IgD-negative memory B cell (primary cell): ENCODE measurements at regions not wholly inside any gene's neighbourhood (a gene's known extent, or its start where the extent isn't known, plus 50 kb on each side); places are given as distances from the start of the nearest gene placed in this dataset.
"Not testable (repeated sequence)": the region's sequence is repeated elsewhere in the genome, so short reads cannot be mapped to it uniquely, and the experiment has no call there.

Source experiments
- H3K27ac Mint-ChIP-seq, 3 donors: one replicate each; pipeline ENCODE4 v1.8.0; 2020 to 2022; ENCODE audit warnings: mild to moderate bottlenecking in 3 of 3, mixed read lengths in 3 of 3, moderate library complexity in 1 of 3
- H3K27me3 Mint-ChIP-seq: one replicate; pipeline ENCODE4 v1.8.0; 2021; ENCODE audit warnings: mixed read lengths
- H3K36me3 Mint-ChIP-seq: one replicate; pipeline ENCODE4 v1.8.0; 2020; ENCODE audit warnings: mild to moderate bottlenecking, mixed read lengths
- H3K4me1 Mint-ChIP-seq, 3 donors: one replicate each; pipeline ENCODE4 v1.8.0; 2020 to 2022; ENCODE audit warnings: mixed read lengths in 3 of 3, mild to moderate bottlenecking in 1 of 3
- H3K4me3 Mint-ChIP-seq, 4 donors: one replicate each; pipeline ENCODE4 v1.8.0; 2020 to 2022; ENCODE audit warnings: mild to moderate bottlenecking in 4 of 4, mixed read lengths in 4 of 4, moderate library complexity in 3 of 4
- H3K9me3 Mint-ChIP-seq, 3 donors: one replicate each; pipeline ENCODE4 v1.8.0; 2020 to 2021; ENCODE audit warnings: mixed read lengths in 3 of 3, mild to moderate bottlenecking in 1 of 3

DNA sequence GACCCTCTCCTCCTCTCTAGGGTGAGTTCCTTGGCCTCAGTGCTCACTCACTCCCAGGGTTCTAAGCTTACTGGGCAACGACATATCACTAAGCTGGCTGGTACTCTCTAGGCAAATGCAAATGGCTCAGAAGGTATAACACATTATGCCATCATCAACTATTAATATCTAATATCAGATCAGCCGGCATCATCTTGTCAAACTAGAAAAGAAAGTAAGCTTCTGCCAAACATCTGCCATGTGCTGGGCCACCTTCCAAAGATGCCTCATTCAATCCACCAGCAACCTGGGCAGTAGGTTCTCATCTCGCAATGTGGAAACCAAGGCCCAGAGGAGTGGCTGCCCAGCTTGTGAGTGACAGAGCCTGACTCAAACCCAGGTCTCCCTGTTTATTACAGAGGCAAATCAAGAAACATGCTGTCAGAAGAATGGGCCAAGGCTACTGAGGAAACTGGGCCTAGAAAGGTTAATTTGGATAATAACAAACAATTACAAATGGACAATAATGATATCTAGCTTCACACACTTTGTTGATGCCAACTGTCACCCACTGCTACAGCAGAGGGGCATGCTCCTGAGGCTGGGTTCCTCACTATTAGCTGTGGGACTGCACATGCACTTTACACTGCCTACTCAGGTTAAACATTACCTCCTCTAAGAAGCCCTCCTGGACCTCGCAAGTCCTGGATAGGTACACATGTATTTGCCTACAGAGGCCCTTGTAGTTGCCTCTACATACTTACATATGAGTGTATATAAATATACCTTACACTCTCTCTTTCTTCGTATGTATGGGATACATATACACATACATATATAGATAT, 183.3 kb upstream of the JUN start:
- peaks cover 1% of the 10 kb centered on the region for H3K36me3 Mint-ChIP-seq
- H3K4me3 Mint-ChIP-seq: peak overlapping the region in 1 of 4 donors; percentile 76
- H3K9me3 Mint-ChIP-seq: peaks cover 0 to 2% (median 0%) of the 10 kb centered on the region in 3 donors

DNA sequence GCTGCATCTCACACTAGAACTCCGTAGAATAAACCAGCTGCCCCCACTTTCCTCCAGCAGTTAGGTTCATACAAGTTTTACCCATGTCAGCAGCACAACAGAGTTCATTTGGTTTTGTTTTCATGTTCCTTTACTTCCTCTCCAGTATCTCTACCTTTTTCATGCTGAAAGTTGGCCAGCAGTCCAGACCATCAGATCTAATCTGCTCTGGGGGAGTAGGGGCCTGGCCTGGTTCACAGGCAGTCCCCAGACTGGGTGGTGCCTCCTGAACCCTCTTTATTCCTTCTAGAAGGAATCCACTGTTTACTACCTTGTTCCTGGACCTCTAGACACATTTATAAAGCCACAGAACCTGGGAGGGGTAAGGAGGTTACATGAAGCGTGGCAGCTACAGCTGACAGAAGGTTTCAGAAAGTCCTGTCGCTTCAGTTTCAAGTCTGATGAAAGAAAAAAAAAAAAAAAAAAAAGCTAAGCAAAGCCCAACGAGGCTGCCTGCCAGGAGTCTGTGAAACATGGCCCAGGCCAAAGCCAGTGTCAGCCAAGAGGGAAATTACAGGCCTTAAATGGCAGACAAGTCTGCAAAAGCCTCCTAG, 184.6 kb upstream of the JUN start:
- peaks cover 0 to 2% (median 0%) of the 10 kb centered on the region in 3 donors for H3K9me3 Mint-ChIP-seq
- H3K4me1 Mint-ChIP-seq: peaks cover 48 to 62% (median 58%) of the 10 kb centered on the region in 3 donors
- H3K27ac Mint-ChIP-seq: peak overlapping the region; percentile 90 to 100 (median 95)
- peak overlapping the region; percentile 66 to 91 (median 84) for H3K4me3 Mint-ChIP-seq
- no peaks in the 10 kb centered on the region for H3K27me3 Mint-ChIP-seq
- peaks cover 1% of the 10 kb centered on the region for H3K36me3 Mint-ChIP-seq

More for the DNA sequence above, 183.3 kb upstream of the JUN start:
- peaks cover 47 to 60% (median 58%) of the 10 kb centered on the region in 3 donors for H3K4me1 Mint-ChIP-seq
- H3K27ac Mint-ChIP-seq: peak overlapping the region; percentile 90 to 95 (median 93)
- no peaks in the 10 kb centered on the region for H3K27me3 Mint-ChIP-seq

DNA sequence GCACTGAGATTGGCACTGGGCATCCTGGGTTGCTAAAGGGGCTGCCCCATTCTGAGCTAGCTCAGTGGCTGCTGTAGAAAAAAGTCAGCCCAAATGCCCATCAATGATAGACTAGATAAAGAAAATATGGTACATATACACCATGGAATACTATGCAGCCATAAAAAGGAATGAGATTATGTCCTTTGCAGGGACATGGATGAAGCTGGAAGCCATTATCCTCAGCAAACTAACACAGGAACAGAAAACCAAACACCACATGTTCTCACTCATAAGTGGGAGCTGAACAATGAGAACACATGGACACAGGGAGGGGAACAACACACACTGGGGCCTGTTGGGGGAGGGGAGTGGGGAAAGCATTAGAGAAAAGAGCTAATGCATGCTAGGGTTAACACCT, 185.3 kb upstream of the JUN start:
- H3K27me3 Mint-ChIP-seq: not testable (repeated sequence)
- H3K4me1 Mint-ChIP-seq: peaks cover 43 to 57% (median 51%) of the 10 kb centered on the region in 3 donors
- peak overlapping the region in 2 of 4 donors; percentile 39 to 74 for H3K4me3 Mint-ChIP-seq

DNA sequence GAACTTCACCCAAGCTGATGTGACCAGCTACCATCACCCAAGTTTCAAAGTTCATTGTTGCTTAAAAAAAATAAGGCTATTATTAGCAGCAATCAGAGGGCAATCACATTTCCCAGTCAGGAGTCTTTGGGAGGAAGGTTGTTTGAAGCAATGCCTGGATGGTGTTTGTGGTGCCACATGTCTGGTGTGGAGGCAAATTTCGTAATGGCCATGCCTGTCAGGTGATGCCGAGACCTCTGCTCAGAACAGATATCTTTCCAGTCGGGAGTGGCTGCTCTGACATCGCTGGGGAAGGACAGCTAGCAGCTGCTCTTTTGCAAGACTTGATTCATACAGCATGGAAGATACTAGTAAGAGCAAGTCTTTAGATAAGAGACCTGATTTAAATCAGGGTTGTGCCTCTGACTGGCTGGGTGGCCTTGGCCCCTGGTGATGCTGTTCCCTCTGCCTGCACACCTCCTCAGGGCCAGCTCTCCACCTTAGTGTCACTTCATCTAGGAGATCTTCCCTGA, 187.8 kb upstream of the JUN start:
- H3K27me3 Mint-ChIP-seq: no peaks in the 10 kb centered on the region
- H3K9me3 Mint-ChIP-seq: no peaks in the 10 kb centered on the region
- peak overlapping the region in 1 of 3 donors; percentile 28 for H3K27ac Mint-ChIP-seq
- H3K36me3 Mint-ChIP-seq: no peaks in the 10 kb centered on the region
- peak overlapping the region in 1 of 4 donors; percentile 70 for H3K4me3 Mint-ChIP-seq
- peaks cover 26 to 35% (median 34%) of the 10 kb centered on the region in 3 donors for H3K4me1 Mint-ChIP-seq

More for the DNA sequence above, 185.3 kb upstream of the JUN start:
- not testable (repeated sequence) for H3K9me3 Mint-ChIP-seq, H3K36me3 Mint-ChIP-seq
- peak overlapping the region in 2 of 3 donors; percentile 95 to 100 for H3K27ac Mint-ChIP-seq

DNA sequence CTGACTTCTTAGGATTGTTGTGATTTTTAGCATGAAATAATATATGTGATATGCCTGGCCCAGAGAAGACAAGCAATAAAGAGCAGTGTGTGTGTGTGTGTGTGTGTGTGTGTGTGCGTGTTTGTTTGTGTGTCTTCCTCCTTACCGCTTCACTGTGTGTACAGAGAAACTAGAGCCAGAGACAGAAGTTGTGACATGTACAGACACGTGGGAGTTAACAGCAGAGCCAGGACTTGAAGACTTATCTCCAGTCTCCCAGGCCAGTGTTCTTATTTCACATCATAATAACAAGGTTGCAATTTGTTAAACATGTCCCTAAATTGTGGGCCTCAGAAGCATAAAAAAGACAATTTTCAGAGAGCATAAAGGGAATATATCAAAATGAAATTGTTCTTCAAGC, 192.0 kb upstream of the JUN start:
- H3K9me3 Mint-ChIP-seq: no peaks in the 10 kb centered on the region
- peak overlapping the region in 1 of 3 donors; percentile 18 for H3K27ac Mint-ChIP-seq
- peaks cover 21 to 33% (median 24%) of the 10 kb centered on the region in 3 donors for H3K4me1 Mint-ChIP-seq
- H3K4me3 Mint-ChIP-seq: no peak overlapping the region
- H3K27me3 Mint-ChIP-seq: no peaks in the 10 kb centered on the region
- no peaks in the 10 kb centered on the region for H3K36me3 Mint-ChIP-seq

DNA sequence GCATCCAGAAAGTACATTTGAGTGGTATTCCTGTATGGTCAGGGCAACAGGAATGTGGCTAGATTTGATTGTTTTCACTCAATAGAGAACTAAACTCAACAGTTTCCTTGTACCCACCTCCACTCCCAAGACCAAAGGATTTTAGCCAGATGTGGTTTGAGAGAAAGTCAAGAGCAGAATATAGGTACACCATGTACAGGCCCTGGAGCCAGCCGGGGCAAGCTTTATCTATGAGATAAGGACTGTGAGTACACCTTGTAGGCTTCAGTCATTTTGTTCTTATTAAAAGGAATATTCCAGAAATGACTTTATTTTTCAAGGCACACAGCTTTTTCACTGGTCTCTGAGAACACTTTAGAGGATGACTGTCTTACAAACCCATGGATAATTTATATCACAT, 192.4 kb upstream of the JUN start:
- H3K27me3 Mint-ChIP-seq: no peaks in the 10 kb centered on the region
- H3K4me1 Mint-ChIP-seq: peaks cover 21 to 29% (median 24%) of the 10 kb centered on the region in 3 donors
- no peaks in the 10 kb centered on the region for H3K9me3 Mint-ChIP-seq
- H3K36me3 Mint-ChIP-seq: no peaks in the 10 kb centered on the region
- peak overlapping the region in 1 of 3 donors; percentile 18 for H3K27ac Mint-ChIP-seq
- H3K4me3 Mint-ChIP-seq: no peak overlapping the region

DNA sequence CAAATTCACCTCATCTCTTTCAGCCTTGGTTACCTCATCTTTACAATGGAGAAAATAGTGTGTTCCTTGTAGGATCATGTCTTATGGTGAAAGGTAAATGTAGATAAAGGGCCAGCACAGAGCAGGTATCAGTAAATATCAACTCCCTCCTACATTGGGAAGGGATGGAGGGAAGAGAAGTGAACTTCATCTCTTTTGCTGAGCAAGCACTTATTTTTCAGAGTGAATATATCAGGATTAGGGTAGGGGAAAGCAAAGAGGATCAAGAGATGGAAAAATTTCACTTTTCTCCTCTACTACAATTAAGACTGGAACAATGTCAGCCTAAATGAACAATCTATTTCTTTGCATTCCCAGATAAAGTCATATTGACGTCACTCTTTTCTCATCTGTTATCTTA, 193.8 kb upstream of the JUN start:
- Mint-ChIP-seq H3K4me1 (peaks cover 15 to 24% (median 22%) of the 10 kb centered on the region in 3 donors), H3K4me3 (no peak overlapping the region), H3K9me3 (no peaks in the 10 kb centered on the region), H3K36me3 (no peaks in the 10 kb centered on the region), H3K27ac (no peak overlapping the region), H3K27me3 (no peaks in the 10 kb centered on the region)

DNA sequence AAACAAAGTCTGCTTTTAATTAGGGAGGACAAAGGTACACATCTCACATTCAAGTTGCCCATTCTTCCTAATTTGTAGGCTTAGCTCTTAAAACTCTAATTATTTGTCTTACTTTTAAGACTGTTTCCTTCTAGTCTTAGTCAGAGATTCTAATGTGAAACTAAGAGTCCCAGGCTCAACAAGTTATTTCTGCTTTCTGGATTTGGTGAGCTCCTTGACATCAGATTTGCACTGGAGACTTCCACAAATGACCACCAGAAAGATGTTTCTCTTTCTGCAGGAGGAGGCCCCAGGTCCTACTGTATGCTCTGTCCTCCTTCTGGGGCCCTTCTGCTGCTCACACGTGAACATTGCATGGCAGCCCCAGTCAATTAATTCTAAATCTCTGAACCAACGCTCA, 194.2 kb upstream of the JUN start:
- no peak overlapping the region for H3K27ac Mint-ChIP-seq
- H3K4me1 Mint-ChIP-seq: peaks cover 15 to 23% (median 22%) of the 10 kb centered on the region in 3 donors
- H3K9me3 Mint-ChIP-seq: no peaks in the 10 kb centered on the region
- peak overlapping the region in 1 of 4 donors; percentile 41 for H3K4me3 Mint-ChIP-seq
- no peaks in the 10 kb centered on the region for H3K36me3 Mint-ChIP-seq
- no peaks in the 10 kb centered on the region for H3K27me3 Mint-ChIP-seq

DNA sequence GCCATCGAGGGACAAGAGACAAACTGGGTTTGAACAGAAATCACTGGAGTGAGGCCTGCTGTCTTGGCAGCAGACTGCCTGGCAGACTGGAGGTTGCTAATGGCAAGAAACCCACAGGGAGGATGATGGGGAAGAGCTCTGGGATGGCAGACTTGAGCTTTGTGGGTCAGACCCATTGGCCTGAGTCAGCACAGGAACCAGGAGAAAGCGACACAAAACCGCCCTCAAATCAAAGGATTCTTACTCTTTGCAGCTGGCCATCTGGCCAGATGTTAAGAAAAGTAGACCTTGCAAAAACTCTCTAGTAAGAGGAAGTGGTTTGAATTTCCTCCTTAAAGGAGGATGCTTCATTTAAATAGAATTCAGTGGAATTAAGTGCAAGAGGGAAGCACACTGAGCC, 195.2 kb upstream of the JUN start:
- Mint-ChIP-seq H3K36me3 (no peaks in the 10 kb centered on the region), H3K9me3 (no peaks in the 10 kb centered on the region), H3K27ac (no peak overlapping the region), H3K27me3 (no peaks in the 10 kb centered on the region), H3K4me3 (no peak overlapping the region), H3K4me1 (peaks cover 15 to 22% (median 21%) of the 10 kb centered on the region in 3 donors)

DNA sequence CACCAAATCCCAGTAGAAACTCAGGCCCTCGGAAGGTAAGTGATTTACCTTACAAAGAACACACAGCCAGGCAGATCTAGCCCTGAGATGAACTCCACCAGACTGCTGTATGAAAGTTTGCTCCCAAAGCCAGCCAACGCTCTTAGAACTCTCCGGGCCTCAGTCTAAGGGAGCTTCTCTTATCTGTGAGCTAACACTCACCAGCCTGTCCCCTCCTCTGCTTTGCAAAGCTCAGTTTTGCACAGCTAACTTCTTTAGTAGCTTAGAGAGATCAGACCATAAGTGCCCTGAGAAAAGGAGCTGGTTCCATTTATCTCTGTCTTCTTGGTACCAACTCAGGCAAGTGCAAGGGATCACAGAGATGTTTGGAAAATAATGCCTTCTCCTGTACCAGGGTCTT, 195.8 kb upstream of the JUN start:
- H3K4me1 Mint-ChIP-seq: peaks cover 14 to 22% (median 21%) of the 10 kb centered on the region in 3 donors
- no peak overlapping the region for H3K4me3 Mint-ChIP-seq
- no peaks in the 10 kb centered on the region for H3K9me3 Mint-ChIP-seq
- no peak overlapping the region for H3K27ac Mint-ChIP-seq
- no peaks in the 10 kb centered on the region for H3K27me3 Mint-ChIP-seq
- no peaks in the 10 kb centered on the region for H3K36me3 Mint-ChIP-seq

DNA sequence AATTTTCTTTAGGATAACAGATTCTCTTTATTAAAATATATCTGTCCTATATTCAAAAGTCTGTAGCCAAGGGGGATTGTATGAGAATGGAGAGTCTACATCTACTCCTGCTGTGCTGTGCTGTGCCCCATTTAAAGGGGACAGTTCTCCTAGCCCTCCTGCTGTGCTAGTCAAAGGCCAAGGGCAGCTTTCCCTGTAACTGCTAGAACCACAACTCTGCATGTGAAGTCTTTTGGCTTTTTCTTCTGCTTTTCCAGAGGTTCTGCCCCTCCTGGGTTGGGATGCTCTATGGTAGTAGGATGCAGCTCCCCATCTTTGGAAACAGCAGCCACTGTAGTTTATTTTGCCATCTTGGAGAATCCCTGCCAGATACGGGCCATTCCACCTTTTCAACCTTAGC, 197.5 kb upstream of the JUN start:
- H3K9me3 Mint-ChIP-seq: no peaks in the 10 kb centered on the region
- peaks cover 14 to 22% (median 21%) of the 10 kb centered on the region in 3 donors for H3K4me1 Mint-ChIP-seq
- no peaks in the 10 kb centered on the region for H3K27me3 Mint-ChIP-seq
- H3K4me3 Mint-ChIP-seq: no peak overlapping the region
- H3K27ac Mint-ChIP-seq: no peak overlapping the region
- H3K36me3 Mint-ChIP-seq: no peaks in the 10 kb centered on the region

DNA sequence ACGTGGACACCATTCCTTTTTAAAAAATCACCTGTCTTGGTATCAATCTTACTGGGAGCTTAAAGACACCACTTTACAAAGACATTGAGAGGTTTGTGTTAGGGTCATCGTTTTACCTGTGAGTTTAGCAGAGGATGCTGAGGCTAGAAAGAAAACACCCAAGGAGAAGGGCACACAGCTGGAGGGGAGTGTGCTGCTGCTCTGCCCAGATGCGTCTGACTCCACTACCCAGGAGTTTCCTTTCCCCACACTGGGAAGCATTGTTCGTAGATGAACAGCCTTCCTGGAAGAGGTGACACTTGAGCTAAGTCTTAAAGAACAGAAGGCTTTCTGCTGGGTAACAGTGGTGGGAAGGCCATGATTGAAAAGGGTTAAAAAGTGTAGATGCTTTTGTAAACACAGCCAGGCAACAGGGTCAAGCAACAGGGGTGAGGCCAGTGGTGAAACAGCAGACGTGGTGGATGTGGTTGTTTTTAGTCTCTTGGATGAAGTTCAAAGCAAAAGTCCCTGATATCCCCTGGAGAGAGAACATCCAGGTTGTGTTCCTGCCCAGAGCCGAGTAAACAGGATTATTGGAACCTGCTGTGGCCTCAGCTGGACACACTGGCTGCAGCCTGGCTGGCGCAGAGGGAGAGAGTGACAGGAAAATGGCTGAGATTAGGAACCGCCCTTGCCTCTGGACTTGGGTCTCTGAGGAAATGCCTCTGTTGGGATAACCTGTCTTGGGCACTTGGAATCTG, 198.6 kb upstream of the JUN start:
- Mint-ChIP-seq H3K27me3 (no peaks in the 10 kb centered on the region), H3K36me3 (no peaks in the 10 kb centered on the region), H3K4me3 (no peak overlapping the region), H3K9me3 (no peaks in the 10 kb centered on the region), H3K4me1 (peaks cover 18 to 27% (median 25%) of the 10 kb centered on the region in 3 donors), H3K27ac (no peak overlapping the region)

DNA sequence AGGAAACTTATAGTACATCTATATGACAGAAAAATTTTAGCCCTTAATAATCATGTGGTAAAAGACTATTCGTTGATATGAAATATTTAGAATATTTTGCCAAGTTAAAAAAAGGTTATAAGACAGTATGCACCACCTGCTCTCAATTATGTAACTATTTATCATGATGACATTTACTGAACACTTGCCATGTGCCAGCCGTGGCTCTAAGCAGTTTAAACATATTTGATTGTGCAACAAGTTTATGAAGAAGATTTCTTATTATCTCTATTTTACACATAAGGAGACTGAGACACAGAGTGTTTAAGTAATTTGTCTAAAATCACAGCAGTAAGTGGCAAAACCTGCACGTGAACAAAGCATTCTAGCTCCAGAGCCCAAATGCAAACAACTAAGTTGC, 199.3 kb upstream of the JUN start:
- H3K27me3 Mint-ChIP-seq: no peaks in the 10 kb centered on the region

DNA sequence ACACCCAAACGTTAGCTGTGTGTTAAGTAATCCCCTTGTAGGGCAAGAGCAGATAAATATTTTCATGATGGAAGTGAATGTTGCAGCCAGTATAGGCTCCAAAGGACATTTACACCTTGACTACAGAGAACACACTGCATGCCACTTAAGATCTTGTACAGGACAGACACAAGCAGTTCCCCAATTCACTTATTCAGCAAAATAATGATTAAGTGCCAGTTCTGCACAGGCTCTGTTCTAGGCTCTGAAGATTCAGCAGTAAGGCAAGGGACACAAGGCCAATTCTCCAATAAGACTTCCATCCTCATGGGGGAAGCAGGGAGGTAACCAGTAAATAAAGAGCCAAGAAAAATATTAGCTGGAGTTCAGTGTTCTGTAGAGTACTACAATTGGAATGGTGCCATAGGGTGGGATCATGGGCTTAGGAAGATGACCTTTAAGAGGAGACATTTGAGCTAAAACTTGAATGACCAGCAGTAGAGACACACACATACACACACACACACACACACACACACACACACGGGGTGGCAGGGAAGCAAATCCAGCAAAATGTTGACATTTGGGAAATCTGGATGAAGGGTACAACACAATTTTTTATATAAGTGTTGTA, 199.9 kb upstream of the JUN start:
- no peaks in the 10 kb centered on the region for H3K27me3 Mint-ChIP-seq
- H3K9me3 Mint-ChIP-seq: no peaks in the 10 kb centered on the region
- H3K36me3 Mint-ChIP-seq: no peaks in the 10 kb centered on the region
- H3K27ac Mint-ChIP-seq: no peak overlapping the region
- peaks cover 12 to 27% (median 18%) of the 10 kb centered on the region in 3 donors for H3K4me1 Mint-ChIP-seq
- no peak overlapping the region for H3K4me3 Mint-ChIP-seq

More for the DNA sequence above, 199.3 kb upstream of the JUN start:
- Mint-ChIP-seq H3K36me3 (no peaks in the 10 kb centered on the region), H3K27ac (no peak overlapping the region), H3K9me3 (no peaks in the 10 kb centered on the region), H3K4me1 (peaks cover 16 to 30% (median 23%) of the 10 kb centered on the region in 3 donors), H3K4me3 (no peak overlapping the region)
